Mesenchymal stem cell (in vitro differentiated cells and primary cell): ENCODE measurements at regions not wholly inside any gene's neighbourhood (a gene's known extent, or its start where the extent isn't known, plus 50 kb on each side); places are given as distances from the start of the nearest gene placed in this dataset.

Experiments
- DNase-seq: peaks from one replicate; pipeline ENCODE4 v3.0.0-alpha.2; 2013
- H2AFZ ChIP-seq: one replicate; pipeline ENCODE4 v1.6.1; 2013; ENCODE audit warnings: low read depth, mild to moderate bottlenecking, control low read depth, inconsistent platforms, low read length, moderate library complexity
- H2AK5ac ChIP-seq: 2 replicates; pipeline ENCODE4 v1.6.1; 2013; ENCODE audit warnings: low read length, moderate library complexity, mild to moderate bottlenecking, inconsistent platforms; ENCODE audit not compliant: severe bottlenecking
- H2BK120ac ChIP-seq: one replicate; pipeline ENCODE4 v1.6.1; 2013; ENCODE audit warnings: low read depth, mild to moderate bottlenecking, inconsistent platforms, low read length, moderate library complexity
- H2BK12ac ChIP-seq, 2 experiments: one replicate each; pipeline ENCODE4 v1.6.1; 2013; ENCODE audit warnings: inconsistent platforms in 2 of 2, low read length in 2 of 2, mild to moderate bottlenecking in 2 of 2, moderate library complexity in 2 of 2, control low read depth in 1 of 2
- H2BK15ac ChIP-seq: one replicate; pipeline ENCODE4 v1.6.1; 2013; ENCODE audit warnings: mild to moderate bottlenecking, low read depth, inconsistent platforms; ENCODE audit not compliant: poor library complexity, severe bottlenecking
- H2BK5ac ChIP-seq: 2 replicates; pipeline ENCODE4 v1.6.1; 2013; ENCODE audit warnings: low read depth, mild to moderate bottlenecking, low read length, control low read depth, inconsistent platforms; ENCODE audit not compliant: poor library complexity, severe bottlenecking
- H3K14ac ChIP-seq, 2 experiments: one replicate each; pipeline ENCODE4 v1.6.1; 2013; ENCODE audit warnings: inconsistent platforms in 2 of 2, low read length in 2 of 2, control low read depth in 1 of 2, mild to moderate bottlenecking in 1 of 2, moderate library complexity in 1 of 2
- H3K18ac ChIP-seq, 2 experiments: one replicate each; pipeline ENCODE4 v1.6.1; 2013; ENCODE audit warnings: inconsistent platforms in 2 of 2, low read length in 2 of 2, control low read depth in 1 of 2, low read depth in 1 of 2, mild to moderate bottlenecking in 1 of 2
- H3K23ac ChIP-seq, 2 experiments: one replicate each; pipeline ENCODE4 v1.6.1; 2013; ENCODE audit warnings: inconsistent platforms in 2 of 2, low read length in 2 of 2, mild to moderate bottlenecking in 2 of 2, moderate library complexity in 2 of 2, control low read depth in 1 of 2
- H3K27ac ChIP-seq: 2 replicates; pipeline ENCODE4 v1.5.1; 2013; ENCODE audit warnings: mild to moderate bottlenecking, moderate library complexity, low read length, control low read depth, inconsistent platforms; ENCODE audit not compliant: poor library complexity, severe bottlenecking
- H3K27me3 ChIP-seq, 2 experiments: 2 replicates each; pipeline versions ENCODE4 v1.6.1 to v1.7.0; 2013; ENCODE audit warnings: low read length in 2 of 2, mild to moderate bottlenecking in 2 of 2, moderate library complexity in 2 of 2, control low read depth in 1 of 2, inconsistent platforms in 1 of 2; ENCODE audit not compliant: control insufficient read depth in 1 of 2, insufficient read depth in 1 of 2
- H3K36me3 ChIP-seq, 2 experiments: 2 replicates each; pipeline versions ENCODE4 v1.6.1 to v1.7.0; 2013; ENCODE audit warnings: low read length in 2 of 2, control low read depth in 1 of 2, inconsistent platforms in 1 of 2, low read depth in 1 of 2, mild to moderate bottlenecking in 1 of 2; ENCODE audit not compliant: insufficient read depth in 2 of 2, control insufficient read depth in 1 of 2
- H3K4ac ChIP-seq, 2 experiments: one replicate each; pipeline ENCODE4 v1.6.1; 2013; ENCODE audit warnings: inconsistent platforms in 2 of 2, low read length in 2 of 2, mild to moderate bottlenecking in 2 of 2, moderate library complexity in 2 of 2, control low read depth in 1 of 2, low read depth in 1 of 2
- H3K4me1 ChIP-seq: 2 replicates; pipeline ENCODE4 v1.6.1; 2013; ENCODE audit warnings: low read depth, low read length, control low read depth; ENCODE audit not compliant: control insufficient read depth, insufficient read depth
- H3K4me2 ChIP-seq: 2 replicates; pipeline ENCODE4 v1.6.1; 2013; ENCODE audit warnings: low read length, mild to moderate bottlenecking, inconsistent platforms; ENCODE audit not compliant: poor library complexity, severe bottlenecking
- H3K4me3 ChIP-seq, 2 experiments: 2 replicates each; pipeline versions ENCODE4 v1.5.1 to v1.7.0; 2013; ENCODE audit warnings: low read length in 2 of 2, mild to moderate bottlenecking in 2 of 2, control low read depth in 1 of 2, low read depth in 1 of 2; ENCODE audit not compliant: insufficient read depth in 1 of 2
- H3K79me1 ChIP-seq: replicated peaks from 2 replicates; pipeline ENCODE4 v1.6.1; 2013; ENCODE audit warnings: mild to moderate bottlenecking, control low read depth, low read length, inconsistent platforms; ENCODE audit not compliant: poor library complexity, severe bottlenecking
- H3K9ac ChIP-seq: 2 replicates; pipeline ENCODE4 v1.7.0; 2013; ENCODE audit warnings: mild to moderate bottlenecking, low read length, moderate library complexity
- H3K9me3 ChIP-seq: 2 replicates; pipeline ENCODE4 v1.7.0; 2013; ENCODE audit warnings: mild to moderate bottlenecking, low read length; ENCODE audit not compliant: control insufficient read depth
- H4K8ac ChIP-seq: one replicate; pipeline ENCODE4 v1.6.1; 2013; ENCODE audit warnings: inconsistent platforms, mild to moderate bottlenecking, low read length, moderate library complexity
- H4K91ac ChIP-seq: one replicate; pipeline ENCODE4 v1.6.1; 2013; ENCODE audit warnings: mild to moderate bottlenecking, low read length, inconsistent platforms
- WGBS: methylation state at CpG from one replicate; pipeline ENCODE4 v1.1.7; 2013; ENCODE audit warnings: mixed read lengths; 5-methylcytosine and 5-hydroxymethylcytosine counted together

- Histone ChIP-seq H3K4ac (no peak overlapping the region), H3K4me3 (no peak overlapping the region), H3K9ac (no peak overlapping the region), H3K14ac (no peak overlapping the region), H2BK120ac (no peak overlapping the region), H3K27ac (no peak overlapping the region), H3K18ac (no peak overlapping the region), H4K91ac (no peak overlapping the region), H2AK5ac (no peak overlapping the region), H3K27me3 (no peaks in the 10 kb centered on the region), H4K8ac (no peak overlapping the region), H3K79me1 (no peaks in the 10 kb centered on the region), H2AFZ (no peak overlapping the region), H3K4me1 (no peaks in the 10 kb centered on the region), H3K9me3 (peaks cover 15% of the 10 kb centered on the region), H3K4me2 (no peak overlapping the region), H3K23ac (no peak overlapping the region), H2BK15ac (no peak overlapping the region), H3K36me3 (no peaks in the 10 kb centered on the region), H2BK12ac (no peak overlapping the region), H2BK5ac (no peak overlapping the region)
- 87% methylated on average over 5 of the region's 5 CpGs for WGBS
- DNase-seq: no peak
These were observed 1293.6 kb downstream of the AACS start for GRCh38 chr12:126358806-126359205.

GRCh38 chr12:126359216-126359615, 1294.0 kb downstream of the AACS start:
- Histone ChIP-seq H2BK5ac (no peak overlapping the region), H3K4me2 (no peak overlapping the region), H4K8ac (no peak overlapping the region), H2BK120ac (no peak overlapping the region), H3K4me1 (no peaks in the 10 kb centered on the region), H2BK15ac (no peak overlapping the region), H3K23ac (no peak overlapping the region), H2AK5ac (no peak overlapping the region), H3K9me3 (peaks cover 15% of the 10 kb centered on the region), H3K27ac (no peak overlapping the region), H3K36me3 (no peaks in the 10 kb centered on the region), H3K4ac (no peak overlapping the region), H3K27me3 (no peaks in the 10 kb centered on the region), H3K9ac (no peak overlapping the region), H2AFZ (no peak overlapping the region), H3K4me3 (no peak overlapping the region), H3K79me1 (no peaks in the 10 kb centered on the region), H4K91ac (no peak overlapping the region), H3K18ac (no peak overlapping the region), H2BK12ac (no peak overlapping the region), H3K14ac (no peak overlapping the region)
- no peak for DNase-seq
- WGBS: 94% methylated on average over 2 of the region's 3 CpGs

GRCh38 chr12:126361804-126362203, 1296.6 kb downstream of the AACS start:
- H2BK120ac ChIP-seq: no peak overlapping the region
- DNase-seq: no peak
- H3K27me3 ChIP-seq: no peaks in the 10 kb centered on the region
- no peak overlapping the region for H2AK5ac ChIP-seq
- H3K4ac ChIP-seq: no peak overlapping the region
- no peak overlapping the region for H3K27ac ChIP-seq
- no peak overlapping the region for H2BK15ac ChIP-seq
- no peaks in the 10 kb centered on the region for H3K79me1 ChIP-seq
- no peak overlapping the region for H2AFZ ChIP-seq
- H4K8ac ChIP-seq: no peak overlapping the region
- H3K9ac ChIP-seq: no peak overlapping the region
- H3K4me3 ChIP-seq: no peak overlapping the region
- H3K18ac ChIP-seq: no peak overlapping the region
- H2BK12ac ChIP-seq: no peak overlapping the region
- H4K91ac ChIP-seq: no peak overlapping the region
- peaks cover 15% of the 10 kb centered on the region for H3K9me3 ChIP-seq
- no peaks in the 10 kb centered on the region for H3K4me1 ChIP-seq
- no peak overlapping the region for H3K14ac ChIP-seq
- no peaks in the 10 kb centered on the region for H3K36me3 ChIP-seq
- WGBS: 62% methylated on average over 3 of the region's 3 CpGs
- H2BK5ac ChIP-seq: no peak overlapping the region
- no peak overlapping the region for H3K4me2 ChIP-seq
- H3K23ac ChIP-seq: no peak overlapping the region

GRCh38 chr12:126362493-126362892, 1297.3 kb downstream of the AACS start:
- H2BK5ac ChIP-seq: no peak overlapping the region
- H2BK120ac ChIP-seq: no peak overlapping the region
- no peak overlapping the region for H3K14ac ChIP-seq
- no peak overlapping the region for H4K91ac ChIP-seq
- WGBS: 78% methylated on average over 5 of the region's 5 CpGs
- no peak overlapping the region for H2AK5ac ChIP-seq
- no peak overlapping the region for H3K18ac ChIP-seq
- peaks cover 15% of the 10 kb centered on the region for H3K9me3 ChIP-seq
- no peaks in the 10 kb centered on the region for H3K79me1 ChIP-seq
- H3K23ac ChIP-seq: no peak overlapping the region
- H3K4me1 ChIP-seq: no peaks in the 10 kb centered on the region
- no peak overlapping the region for H3K27ac ChIP-seq
- H3K4me2 ChIP-seq: no peak overlapping the region
- H4K8ac ChIP-seq: no peak overlapping the region
- no peak overlapping the region for H2BK15ac ChIP-seq
- no peak overlapping the region for H2AFZ ChIP-seq
- H3K36me3 ChIP-seq: no peaks in the 10 kb centered on the region
- no peak overlapping the region for H3K4me3 ChIP-seq
- H3K4ac ChIP-seq: no peak overlapping the region
- H2BK12ac ChIP-seq: no peak overlapping the region
- no peak for DNase-seq
- no peaks in the 10 kb centered on the region for H3K27me3 ChIP-seq
- no peak overlapping the region for H3K9ac ChIP-seq
